GM21529 (cell line): ENCODE measurements at regions not wholly inside any gene's neighbourhood (a gene's known extent, or its start where the extent isn't known, plus 50 kb on each side); places are given as distances from the start of the nearest gene placed in this dataset.
A peak's percentile ranks its signal among the peaks of the same experiment; 100 is the strongest.

Experiments
- ATAC-seq: cut with Tn5 transposase; IDR thresholded peaks from one replicate; pipeline ENCODE4 v1.9.1; 2021; ENCODE audit not compliant: unreplicated experiment

DNA sequence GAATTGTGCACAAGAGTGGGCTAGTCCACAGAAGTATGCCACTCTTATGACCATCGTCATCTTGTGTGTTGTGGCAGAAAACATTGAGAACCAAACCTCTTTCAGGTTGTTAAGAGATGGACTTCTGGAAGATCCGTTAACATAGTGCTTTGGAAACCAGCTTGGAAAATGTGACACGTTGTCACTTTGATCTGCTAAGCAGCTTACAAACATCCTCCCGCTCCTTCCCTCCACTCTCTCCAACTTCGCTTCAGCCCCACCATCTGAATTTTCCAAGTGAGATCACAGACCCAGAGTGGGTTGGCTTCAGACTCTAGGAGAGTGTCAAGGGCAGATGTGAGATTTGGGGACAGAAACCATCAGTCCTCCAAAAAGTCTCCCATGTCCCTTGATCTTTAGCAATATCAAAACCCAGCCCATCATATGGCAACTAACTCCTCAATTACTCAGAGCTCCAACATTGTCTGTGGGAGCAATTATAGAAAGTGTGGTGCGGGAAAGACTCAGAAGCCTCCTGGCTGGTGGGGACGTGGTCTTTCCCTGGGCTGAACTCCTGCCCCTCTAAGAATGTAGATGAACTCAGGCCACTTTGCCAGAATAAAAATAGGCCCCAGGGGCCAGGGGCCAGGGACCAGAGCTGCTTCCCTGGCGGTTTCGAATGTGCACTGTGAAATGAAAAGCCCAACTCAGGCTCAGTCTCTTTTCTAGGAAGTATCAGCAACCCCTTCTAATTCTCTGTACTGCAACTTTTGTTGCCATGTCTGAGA lies 129.5 kb downstream of the SLC38A6 start:
- no peak for ATAC-seq

DNA sequence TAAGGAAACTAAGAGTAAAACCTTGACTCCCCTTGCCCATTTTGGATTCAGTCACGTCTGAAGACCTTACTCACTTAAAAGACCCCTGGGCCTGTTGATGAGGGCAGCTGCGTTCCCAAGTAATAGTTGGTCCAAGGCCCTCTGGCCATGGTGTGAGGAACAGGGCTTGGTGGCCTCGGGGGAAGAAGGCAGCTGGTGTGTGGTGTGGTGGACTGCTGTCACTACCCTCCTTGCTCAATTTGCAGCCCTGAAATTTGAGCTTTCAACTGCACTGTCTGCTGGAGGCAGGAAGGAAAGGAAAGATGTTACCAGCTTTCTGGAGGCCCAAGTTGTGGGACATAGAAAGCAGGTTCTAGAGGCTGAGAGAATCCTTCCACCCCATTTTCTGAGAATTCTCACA lies 128.2 kb downstream of the SLC38A6 start:
- no peak for ATAC-seq

DNA sequence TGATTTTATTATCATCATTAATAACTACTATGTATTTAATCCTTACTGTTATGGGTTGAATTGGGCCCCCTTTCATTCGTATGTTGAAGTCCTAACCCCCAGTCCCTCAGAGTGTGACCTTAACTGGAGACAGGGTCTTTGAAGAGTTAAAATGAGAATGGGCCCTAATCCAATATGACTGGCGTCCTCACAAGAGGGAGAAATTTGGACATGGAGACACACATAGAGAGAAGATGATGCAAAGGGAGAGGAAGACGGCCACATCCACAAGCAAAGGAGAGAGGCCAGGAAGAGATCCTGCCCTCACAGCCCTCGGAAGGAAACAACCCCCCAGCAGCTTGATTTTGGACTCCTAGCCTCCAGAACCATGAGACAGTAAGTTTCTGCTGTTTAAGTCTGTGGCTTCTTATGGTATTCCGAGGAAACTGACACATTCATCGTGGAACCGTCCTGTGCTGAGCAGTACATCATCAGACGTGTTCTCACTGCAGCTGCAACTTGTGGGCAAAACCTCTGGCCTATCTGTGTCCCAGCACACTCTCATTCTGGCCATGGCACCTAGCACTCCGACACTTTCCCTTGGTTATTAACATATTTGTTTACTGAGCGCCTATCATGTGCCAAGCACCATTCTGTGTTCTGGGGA lies 127.6 kb downstream of the SLC38A6 start:
- ATAC-seq: no peak

GRCh38 chr14:61107869-61108493 lies 126.9 kb downstream of the SLC38A6 start:
- ATAC-seq: no peak

DNA sequence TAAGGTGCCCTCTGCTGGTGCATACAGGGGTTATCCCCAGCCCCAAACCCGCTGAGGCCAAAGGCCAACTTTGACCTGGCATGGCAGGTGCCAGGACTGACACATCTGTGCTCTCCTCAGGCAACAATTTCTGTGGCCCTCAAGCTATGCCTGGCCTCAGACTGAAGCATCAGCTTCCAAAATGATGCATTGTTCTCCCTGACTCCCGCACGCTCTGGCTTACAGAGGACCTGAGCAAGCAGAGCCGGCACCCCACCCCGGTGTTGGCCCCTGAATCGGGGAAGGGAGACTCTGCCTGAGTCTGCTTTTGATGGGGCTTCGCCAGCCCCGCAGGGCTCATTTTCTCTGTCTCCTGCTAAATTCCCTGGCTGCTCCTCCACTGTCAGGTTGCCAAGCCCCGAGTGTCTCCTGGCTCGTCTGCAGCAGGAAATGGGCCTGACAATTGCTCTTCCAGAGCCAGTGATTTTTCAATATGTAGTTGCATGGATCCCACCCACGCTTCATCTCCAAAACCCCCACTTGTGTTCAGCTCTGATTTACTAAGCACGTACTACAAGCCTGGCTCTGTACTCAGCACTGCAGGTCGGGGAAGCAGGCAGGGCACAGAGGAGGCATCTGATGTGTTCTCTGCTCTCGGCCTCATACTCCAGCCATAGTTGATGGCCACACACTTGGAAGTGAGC lies 126.1 kb downstream of the SLC38A6 start:
- no peak for ATAC-seq

DNA sequence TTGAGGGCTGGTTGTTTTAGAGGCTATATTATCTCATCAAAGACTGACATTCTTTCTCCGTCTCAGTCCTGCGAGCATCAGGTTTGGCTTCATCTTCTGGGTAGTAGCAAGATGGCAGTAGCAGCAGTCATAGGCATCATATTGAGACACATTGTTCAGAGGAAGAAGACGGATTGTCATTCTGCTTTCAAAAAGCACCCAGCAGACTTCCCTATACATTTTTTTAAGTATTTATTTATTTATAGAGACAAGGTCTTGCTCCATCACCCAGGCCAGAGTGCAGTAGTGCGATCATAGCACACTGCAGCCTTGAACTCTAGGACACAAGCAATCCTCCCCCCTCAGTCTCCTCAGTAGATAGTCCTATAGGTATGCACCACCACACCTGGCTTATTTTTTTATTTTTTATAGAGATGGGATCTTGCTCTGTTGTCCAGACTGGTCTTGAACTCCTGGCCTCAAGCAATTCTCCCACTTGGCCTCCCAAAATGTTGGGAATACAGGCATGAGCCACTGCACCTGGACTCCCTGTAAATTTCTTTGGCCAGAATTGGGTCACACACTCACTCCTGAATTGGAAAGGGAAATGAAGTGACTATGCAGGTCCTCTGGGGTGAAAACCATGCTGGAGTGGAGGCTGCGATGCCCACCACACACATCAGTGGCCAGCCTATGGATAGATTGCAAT lies 125.4 kb downstream of the SLC38A6 start:
- ATAC-seq: no peak

GRCh38 chr14:61104358-61104757 lies 123.3 kb downstream of the SLC38A6 start:
- no peak for ATAC-seq

DNA sequence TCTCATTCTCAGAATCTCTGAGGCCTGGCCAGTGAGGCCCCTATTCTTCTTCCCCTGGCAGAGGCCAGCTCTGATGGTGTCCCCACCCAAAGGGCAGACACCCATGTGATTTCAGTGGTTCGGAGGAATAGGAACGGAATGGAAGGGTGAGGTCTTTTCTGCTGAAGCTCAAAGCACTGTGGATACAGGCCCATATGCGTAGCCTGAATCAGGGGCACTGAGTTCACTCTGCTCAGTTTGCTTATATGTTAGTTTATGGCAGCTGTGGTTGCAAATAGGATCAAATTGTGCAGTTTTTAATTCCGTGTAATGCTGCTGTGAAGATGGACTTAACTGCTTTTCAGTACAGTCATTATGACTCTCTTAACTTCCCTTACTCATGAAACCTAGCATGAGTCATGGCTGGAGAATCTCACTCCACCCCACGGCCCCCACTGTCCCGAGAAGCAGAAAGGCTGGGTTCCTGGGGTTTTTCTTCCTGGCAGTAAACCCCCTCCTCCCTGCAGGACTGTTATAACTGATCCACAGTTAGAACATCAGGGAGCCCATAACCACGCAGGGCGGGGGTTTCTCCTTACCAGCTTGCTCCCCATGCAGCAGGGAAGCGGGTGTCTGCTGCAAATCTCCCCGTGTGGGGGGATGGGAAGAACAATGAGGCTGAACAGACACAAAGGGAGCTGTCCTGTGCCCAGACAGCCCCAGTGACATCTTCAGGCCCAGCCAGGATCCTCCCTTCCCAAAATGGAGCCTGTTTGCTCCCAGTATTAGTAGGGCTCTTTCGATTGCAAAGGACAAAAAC lies 122.7 kb downstream of the SLC38A6 start:
- peak; percentile 78 for ATAC-seq

- peak; percentile 41 for ATAC-seq
These were observed 121.8 kb downstream of the SLC38A6 start for GRCh38 chr14:61102549-61103466.
